ENCODE measurements at regions not wholly inside any gene's neighbourhood (a gene's known extent, or its start where the extent isn't known, plus 50 kb on each side); places are given as distances from the start of the nearest gene placed in this dataset.

GRCh38 chr9:110136802-110137201 lies 71.2 kb downstream of the C9orf152 start:
- DNase-seq = no peak
- H3K36me3 ChIP-seq = no peaks in the 10 kb centered on the region
- H3K9me3 ChIP-seq = no peaks in the 10 kb centered on the region
- no peak for TF ChIP-seq POLR2A (IDR thresholded peaks at IDR 0.05)
- TF ChIP-seq CTCF (IDR thresholded peaks at IDR 0.05) = no peak
- H3K27me3 ChIP-seq = no peaks in the 10 kb centered on the region
- H3K4me1 ChIP-seq = peaks cover 0 to 9% (median 0%) of the 10 kb centered on the region in 4 donors
- H3K27ac ChIP-seq = peak overlapping the region in 1 of 4 donors; percentile 17
- H3K4me3 ChIP-seq = no peak overlapping the region

GRCh38 chr9:110140276-110140675 lies 67.7 kb downstream of the C9orf152 start:
- H3K36me3 ChIP-seq = no peaks in the 10 kb centered on the region
- no peak overlapping the region for H3K27ac ChIP-seq
- H3K27me3 ChIP-seq = no peaks in the 10 kb centered on the region
- no peaks in the 10 kb centered on the region for H3K9me3 ChIP-seq
- H3K4me3 ChIP-seq = no peak overlapping the region
- peaks cover 0 to 9% (median 8%) of the 10 kb centered on the region in 4 donors for H3K4me1 ChIP-seq
- TF ChIP-seq POLR2A (IDR thresholded peaks at IDR 0.05) (no peak), CTCF (IDR thresholded peaks at IDR 0.05) (no peak)
- no peak for DNase-seq

GRCh38 chr9:110141227-110141793 lies 66.6 kb downstream of the C9orf152 start:
- TF ChIP-seq POLR2A (IDR thresholded peaks at IDR 0.05) (no peak), CTCF (IDR thresholded peaks at IDR 0.05) (no peak)
- peaks cover 0 to 9% (median 5%) of the 10 kb centered on the region in 4 donors for H3K4me1 ChIP-seq
- H3K9me3 ChIP-seq = no peaks in the 10 kb centered on the region
- H3K27me3 ChIP-seq = no peaks in the 10 kb centered on the region
- H3K27ac ChIP-seq = peak overlapping the region in 1 of 4 donors; percentile 14
- DNase-seq = no peak
- H3K4me3 ChIP-seq = no peak overlapping the region
- H3K36me3 ChIP-seq = no peaks in the 10 kb centered on the region

- no peaks in the 10 kb centered on the region for H3K27me3 ChIP-seq
- no peak overlapping the region for H3K4me3 ChIP-seq
- TF ChIP-seq POLR2A (IDR thresholded peaks at IDR 0.05) = no peak
- TF ChIP-seq CTCF (IDR thresholded peaks at IDR 0.05) = no peak
- H3K36me3 ChIP-seq = no peaks in the 10 kb centered on the region
- no peaks in the 10 kb centered on the region for H3K9me3 ChIP-seq
- H3K4me1 ChIP-seq = peaks cover 0 to 16% (median 4%) of the 10 kb centered on the region in 4 donors
- peak overlapping the region in 1 of 4 donors; percentile 73 for H3K27ac ChIP-seq
- DNase-seq = no peak
These were observed 65.7 kb downstream of the C9orf152 start for GRCh38 chr9:110142253-110142652.

GRCh38 chr9:110142868-110143481 lies 65.0 kb downstream of the C9orf152 start:
- H3K27ac ChIP-seq = peak overlapping the region in 2 of 4 donors; percentile 28 to 73
- no peaks in the 10 kb centered on the region for H3K27me3 ChIP-seq
- no peak for DNase-seq
- no peak overlapping the region for H3K4me3 ChIP-seq
- no peaks in the 10 kb centered on the region for H3K9me3 ChIP-seq
- no peaks in the 10 kb centered on the region for H3K36me3 ChIP-seq
- H3K4me1 ChIP-seq = peaks cover 0 to 16% (median 5%) of the 10 kb centered on the region in 4 donors
- TF ChIP-seq POLR2A (IDR thresholded peaks at IDR 0.05) (no peak), CTCF (IDR thresholded peaks at IDR 0.05) (peak in 1 of 6 experiments; percentile 4)
